Stimulated activated CD4-positive, alpha-beta T cell treated with anti-CD3 and anti-CD28 coated beads, Interleukin-4, amount 100 ng/mL, for 4 hours (primary cell): ENCODE measurements at regions not wholly inside any gene's neighbourhood (a gene's known extent, or its start where the extent isn't known, plus 50 kb on each side); places are given as distances from the start of the nearest gene placed in this dataset.
"Not testable (repeated sequence)": the region's sequence is repeated elsewhere in the genome, so short reads cannot be mapped to it uniquely, and the experiment has no call there.

Experiments used
- DNase-seq, 2 experiments: peaks; one replicate each; pipeline ENCODE4 v3.0.0-alpha.2; 2020

GRCh38 chr1:157407917-157408525 lies 144.3 kb downstream of the FCRL5 start:
- no peak for DNase-seq

GRCh38 chr1:157407367-157407766 lies 144.9 kb downstream of the FCRL5 start:
- DNase-seq: no peak

GRCh38 chr1:157405662-157406061 lies 146.7 kb downstream of the FCRL5 start:
- no peak for DNase-seq

GRCh38 chr1:157404614-157405013 lies 147.7 kb downstream of the FCRL5 start:
- no peak for DNase-seq

GRCh38 chr1:157404063-157404501 lies 148.2 kb downstream of the FCRL5 start:
- DNase-seq: no peak

- no peak for DNase-seq
These were observed 148.7 kb downstream of the FCRL5 start for GRCh38 chr1:157403608-157404007.

- no peak for DNase-seq
These were observed 149.1 kb downstream of the FCRL5 start for GRCh38 chr1:157403203-157403602.

- DNase-seq: no peak
These were observed 151.5 kb downstream of the FCRL5 start for GRCh38 chr1:157400766-157401165.

- DNase-seq: no peak
These were observed 152.3 kb downstream of the FCRL5 start for GRCh38 chr1:157399984-157400382.

- no peak for DNase-seq
These were observed 152.9 kb downstream of the FCRL5 start for GRCh38 chr1:157399343-157399983.

GRCh38 chr1:157390651-157391050 lies 161.7 kb downstream of the FCRL5 start:
- no peak for DNase-seq

- no peak for DNase-seq
These were observed 164.3 kb downstream of the FCRL5 start for GRCh38 chr1:157388057-157388456.

GRCh38 chr1:157384258-157384657 lies 168.1 kb downstream of the FCRL5 start:
- no peak for DNase-seq

- no peak for DNase-seq
These were observed 170.0 kb downstream of the FCRL5 start for GRCh38 chr1:157382351-157382750.

GRCh38 chr1:157380523-157380922 lies 171.8 kb downstream of the FCRL5 start:
- no peak for DNase-seq

- DNase-seq: not testable (repeated sequence)
These were observed 175.0 kb downstream of the FCRL5 start for GRCh38 chr1:157377280-157377713.

- DNase-seq: no peak
These were observed 175.6 kb downstream of the FCRL5 start for GRCh38 chr1:157376681-157377080.

GRCh38 chr1:157372311-157372710 lies 180.0 kb downstream of the FCRL5 start:
- not testable (repeated sequence) for DNase-seq

- DNase-seq: no peak
These were observed 180.5 kb downstream of the FCRL5 start for GRCh38 chr1:157371826-157372225.

GRCh38 chr1:157371221-157371620 lies 181.1 kb downstream of the FCRL5 start:
- no peak for DNase-seq

- DNase-seq: no peak
These were observed 181.6 kb downstream of the FCRL5 start for GRCh38 chr1:157370698-157371097.

- peak in 1 of 2 experiments; percentile 7 for DNase-seq
These were observed 182.3 kb downstream of the FCRL5 start for GRCh38 chr1:157369808-157370521.

GRCh38 chr1:157368941-157369340 lies 183.4 kb downstream of the FCRL5 start:
- not testable (repeated sequence) for DNase-seq

- DNase-seq: no peak
These were observed 184.0 kb downstream of the FCRL5 start for GRCh38 chr1:157368363-157368762.
